ENCODE measurements at regions not wholly inside any gene's neighbourhood (a gene's known extent, or its start where the extent isn't known, plus 50 kb on each side); places are given as distances from the start of the nearest gene placed in this dataset.
"Not testable (repeated sequence)": the region's sequence is repeated elsewhere in the genome, so short reads cannot be mapped to it uniquely, and the experiment has no call there.

DNA sequence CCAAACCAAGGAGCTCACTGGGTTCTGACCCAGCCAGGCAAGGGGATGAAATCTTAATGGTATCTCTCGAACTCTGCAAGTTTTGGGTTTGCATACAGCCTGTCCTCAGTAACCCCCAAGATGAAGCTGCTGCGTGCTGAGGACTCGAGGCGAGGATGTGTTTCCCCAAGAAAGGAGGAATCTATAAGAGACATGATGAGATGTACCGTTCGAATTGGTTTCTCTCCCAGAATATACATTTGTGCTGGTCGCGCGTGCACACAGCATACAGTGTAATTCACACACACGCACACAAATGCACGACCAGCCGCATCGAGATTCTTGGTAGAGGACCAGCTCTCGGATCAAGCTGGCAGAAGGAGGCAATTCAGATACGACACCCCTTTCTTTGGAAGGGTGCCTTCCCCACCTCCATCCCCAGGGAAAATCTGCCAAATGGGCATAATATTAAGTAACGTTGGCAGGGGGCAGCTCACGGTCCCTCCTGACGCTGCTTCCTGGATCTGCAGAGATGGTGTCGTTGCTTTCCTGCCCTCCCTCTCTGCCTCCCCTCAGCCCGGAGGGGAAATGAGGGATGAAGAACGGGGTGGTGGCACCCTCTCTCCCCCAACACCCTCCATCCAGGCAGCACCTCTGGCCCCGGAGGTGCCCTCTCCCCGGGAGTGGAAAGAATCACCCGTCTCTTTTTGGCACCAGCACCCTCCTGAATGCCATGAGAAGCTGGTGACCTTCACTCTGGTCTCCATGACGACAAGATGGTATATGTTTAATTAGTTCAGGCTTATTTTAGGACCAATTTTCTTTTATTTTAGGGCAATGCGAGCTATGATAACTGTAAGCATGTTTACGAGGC lies 310.2 kb downstream of the ZNF536 start:
- BruUV-seq (replicated peaks) = no TSS peak
- Histone ChIP-seq H3K36me3 (ENCODE audit: insufficient read depth, low read length) (no peaks in the 10 kb centered on the region), H3K79me2 (ENCODE audit: insufficient read depth, low read depth, low read length) (no peaks in the 10 kb centered on the region), H4K20me1 (ENCODE audit: insufficient read depth, low read length) (no peaks in the 10 kb centered on the region), H3K9me2 (ENCODE audit: insufficient read depth, low read length) (no peaks in the 10 kb centered on the region), H3K27ac (ENCODE audit: low read depth, low read length, poor library complexity, severe bottlenecking) (no peak overlapping the region), H2AFZ (ENCODE audit: low read length) (no peak overlapping the region), H3K4me3 (ENCODE audit: low read depth, low read length, poor library complexity, severe bottlenecking) (no peak overlapping the region), H3K4me1 (ENCODE audit: insufficient read depth, low read length, poor library complexity, severe bottlenecking) (no peaks in the 10 kb centered on the region), H3K9me3 (ENCODE audit: low read length) (no peaks in the 10 kb centered on the region), H3K4me2 (ENCODE audit: low read length) (no peak overlapping the region)
- TF ChIP-seq, protein P1, sequence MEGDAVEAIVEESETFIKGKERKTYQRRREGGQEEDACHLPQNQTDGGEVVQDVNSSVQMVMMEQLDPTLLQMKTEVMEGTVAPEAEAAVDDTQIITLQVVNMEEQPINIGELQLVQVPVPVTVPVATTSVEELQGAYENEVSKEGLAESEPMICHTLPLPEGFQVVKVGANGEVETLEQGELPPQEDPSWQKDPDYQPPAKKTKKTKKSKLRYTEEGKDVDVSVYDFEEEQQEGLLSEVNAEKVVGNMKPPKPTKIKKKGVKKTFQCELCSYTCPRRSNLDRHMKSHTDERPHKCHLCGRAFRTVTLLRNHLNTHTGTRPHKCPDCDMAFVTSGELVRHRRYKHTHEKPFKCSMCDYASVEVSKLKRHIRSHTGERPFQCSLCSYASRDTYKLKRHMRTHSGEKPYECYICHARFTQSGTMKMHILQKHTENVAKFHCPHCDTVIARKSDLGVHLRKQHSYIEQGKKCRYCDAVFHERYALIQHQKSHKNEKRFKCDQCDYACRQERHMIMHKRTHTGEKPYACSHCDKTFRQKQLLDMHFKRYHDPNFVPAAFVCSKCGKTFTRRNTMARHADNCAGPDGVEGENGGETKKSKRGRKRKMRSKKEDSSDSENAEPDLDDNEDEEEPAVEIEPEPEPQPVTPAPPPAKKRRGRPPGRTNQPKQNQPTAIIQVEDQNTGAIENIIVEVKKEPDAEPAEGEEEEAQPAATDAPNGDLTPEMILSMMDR (conservative IDR thresholded peaks at IDR 0.05; ENCODE audit: low read length) = no peak
- TF ChIP-seq EZH2phosphoT487 (IDR thresholded peaks at IDR 0.05; ENCODE audit: borderline replicate concordance, low read depth, low read length) = no peak
- no peak for DNase-seq (ENCODE audit: low spot score)
- ChIA-PET POLR2A (interaction anchor here (0.6 kb wide), 2 partner anchors 406 to 451 kb away, joined by 3 read pairs; no protein-coding TSS in a partner anchor), CTCF (ENCODE audit: unreplicated experiment) (no interaction called here)
- intact Hi-C loops (cut with micrococcal nuclease; ENCODE audit: unreplicated experiment) = loop anchor here (10.0 kb wide), 1 partner anchor 1542 kb away; no protein-coding TSS in a partner anchor

DNA sequence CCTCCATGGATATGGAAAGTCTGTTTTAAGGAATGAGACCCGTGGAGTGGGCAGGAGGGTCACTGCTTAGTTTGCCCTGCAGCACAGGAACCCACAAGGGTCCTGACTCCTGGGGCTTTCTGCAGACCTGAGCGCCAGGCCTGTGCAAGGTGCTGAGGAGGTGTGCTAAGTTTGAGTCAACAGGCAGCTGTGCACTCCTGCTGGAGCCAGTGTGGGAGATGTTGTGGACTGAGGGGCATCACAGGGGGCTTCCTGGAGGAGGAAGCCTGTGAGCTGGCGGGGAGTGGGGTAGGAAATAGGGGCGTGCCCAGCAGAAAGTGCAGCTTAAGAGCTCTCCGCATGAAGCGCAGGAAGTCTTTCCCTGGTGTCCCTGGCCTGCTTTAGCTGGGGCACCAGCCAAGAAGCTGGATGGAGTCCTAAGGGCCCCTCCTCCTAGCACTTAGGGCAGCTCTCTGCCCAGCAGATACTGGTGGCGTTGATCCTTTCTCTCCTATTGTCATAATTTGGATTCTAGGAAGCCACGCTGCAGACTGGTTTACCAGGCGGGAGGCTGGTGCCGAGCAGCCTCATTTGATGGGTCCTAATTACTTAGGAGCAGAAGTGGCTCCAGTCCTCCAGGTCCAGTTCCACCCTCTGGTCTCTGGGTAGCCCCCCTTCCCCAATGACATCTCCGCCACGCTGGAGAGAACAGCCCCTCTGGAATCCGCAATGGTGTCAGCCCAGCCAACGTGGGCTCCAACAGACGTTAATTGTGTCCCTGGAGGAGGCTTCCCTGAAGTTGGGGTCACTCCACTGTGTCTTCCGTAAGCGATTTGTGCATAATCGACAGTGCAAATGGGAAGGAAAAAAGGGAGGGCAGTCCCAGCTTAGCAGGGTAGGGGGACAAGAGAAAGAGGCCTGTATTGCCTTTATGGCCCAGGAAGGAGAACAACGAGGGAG lies 309.2 kb downstream of the ZNF536 start:
- Histone ChIP-seq H3K36me3 (ENCODE audit: insufficient read depth, low read length) (no peaks in the 10 kb centered on the region), H3K9me2 (ENCODE audit: insufficient read depth, low read length) (no peaks in the 10 kb centered on the region), H3K4me3 (ENCODE audit: low read depth, low read length, poor library complexity, severe bottlenecking) (no peak overlapping the region), H2AFZ (ENCODE audit: low read length) (no peak overlapping the region), H3K27ac (ENCODE audit: low read depth, low read length, poor library complexity, severe bottlenecking) (no peak overlapping the region), H3K79me2 (ENCODE audit: insufficient read depth, low read depth, low read length) (no peaks in the 10 kb centered on the region), H3K9me3 (ENCODE audit: low read length) (no peaks in the 10 kb centered on the region), H3K4me2 (ENCODE audit: low read length) (no peak overlapping the region), H3K4me1 (ENCODE audit: insufficient read depth, low read length, poor library complexity, severe bottlenecking) (no peaks in the 10 kb centered on the region), H4K20me1 (ENCODE audit: insufficient read depth, low read length) (no peaks in the 10 kb centered on the region)
- ChIA-PET CTCF (ENCODE audit: unreplicated experiment) (no interaction called here), POLR2A (interaction anchor here (0.8 kb wide), 1 partner anchor 14 kb away, joined by 3 read pairs; no protein-coding TSS in a partner anchor)
- intact Hi-C loops (cut with micrococcal nuclease; ENCODE audit: unreplicated experiment) = loop anchor here (10.0 kb wide), 1 partner anchor 1543 kb away; no protein-coding TSS in a partner anchor
- BruUV-seq (replicated peaks) = no TSS peak
- DNase-seq (ENCODE audit: low spot score) = no peak
- TF ChIP-seq, protein P1 (conservative IDR thresholded peaks at IDR 0.05; ENCODE audit: low read length) = no peak
- TF ChIP-seq EZH2phosphoT487 (IDR thresholded peaks at IDR 0.05; ENCODE audit: borderline replicate concordance, low read depth, low read length) = no peak

DNA sequence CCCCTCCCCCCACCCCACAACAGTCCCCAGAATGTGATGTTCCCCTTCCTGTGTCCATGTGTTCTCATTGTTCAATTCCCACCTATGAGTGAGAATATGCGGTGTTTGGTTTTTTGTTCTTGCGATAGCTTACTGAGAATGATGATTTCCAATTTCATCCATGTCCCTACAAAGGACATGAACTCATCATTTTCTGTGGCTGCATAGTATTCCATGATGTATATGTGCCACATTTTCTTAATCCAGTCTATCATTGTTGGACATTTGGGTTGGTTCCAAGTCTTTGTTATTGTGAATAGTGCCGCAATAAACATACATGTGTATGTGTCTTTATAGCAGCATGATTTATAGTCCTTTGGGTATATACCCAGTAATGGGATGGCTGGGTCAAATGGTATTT lies 308.2 kb downstream of the ZNF536 start:
- H3K9me2 ChIP-seq (ENCODE audit: insufficient read depth, low read length); POLR2A ChIA-PET; H2AFZ ChIP-seq (ENCODE audit: low read length); H3K79me2 ChIP-seq (ENCODE audit: insufficient read depth, low read depth, low read length); H3K9me3 ChIP-seq (ENCODE audit: low read length); H3K4me3 ChIP-seq (ENCODE audit: low read depth, low read length, poor library complexity, severe bottlenecking); H3K4me1 ChIP-seq (ENCODE audit: insufficient read depth, low read length, poor library complexity, severe bottlenecking); H3K27ac ChIP-seq (ENCODE audit: low read depth, low read length, poor library complexity, severe bottlenecking); H3K36me3 ChIP-seq (ENCODE audit: insufficient read depth, low read length); H4K20me1 ChIP-seq (ENCODE audit: insufficient read depth, low read length); CTCF ChIA-PET (ENCODE audit: unreplicated experiment); BruUV-seq (replicated peaks); H3K4me2 ChIP-seq (ENCODE audit: low read length); DNase-seq (ENCODE audit: low spot score): not testable (repeated sequence)
- intact Hi-C loops (cut with micrococcal nuclease; ENCODE audit: unreplicated experiment) = loop anchor here (10.0 kb wide), 1 partner anchor 1544 kb away; no protein-coding TSS in a partner anchor
